OCI-LY7 (cell line): ENCODE measurements at regions not wholly inside any gene's neighbourhood (a gene's known extent, or its start where the extent isn't known, plus 50 kb on each side); places are given as distances from the start of the nearest gene placed in this dataset.

Experiments
- BruUV-seq: library from RNA; stranded (reverse); fragments of 400-500 nt; replicated peaks from 2 replicates; lab custom pipeline; 2021; lab: Mats Ljungman, UMichigan
- CTCF ChIA-PET: fragments of 300-600 bp; sonication (Branson Sonifier 250); formaldehyde crosslinking; loops from one replicate; lab custom pipeline; 2022; ENCODE audit warnings: antibody characterized with exemption; ENCODE audit not compliant: unreplicated experiment; lab: Charles Lee
- POLR2A ChIA-PET: fragments of 300-600 bp; sonication (Branson Sonifier 250); formaldehyde crosslinking; loops from one replicate; lab custom pipeline; 2022; ENCODE audit warnings: antibody characterized with exemption; lab: Charles Lee
- DNase-seq: peaks from one replicate; pipeline ENCODE4 v3.0.0-alpha.2; 2015; ENCODE audit warnings: low spot score
- H2AFZ ChIP-seq: fragments of 200-600 bp; sonication (generic), shearing (Covaris generic); 2 replicates; pipeline ENCODE4 v1.6.1; 2014; ENCODE audit warnings: mild to moderate bottlenecking, antibody characterized with exemption, low read length, moderate library complexity
- H3K27ac ChIP-seq: fragments of 200-600 bp; sonication (generic); 2 replicates; pipeline ENCODE4 v1.5.1; 2014; ENCODE audit warnings: mixed run types, low read depth, mild to moderate bottlenecking, moderate library complexity, low read length, inconsistent platforms; ENCODE audit not compliant: poor library complexity, severe bottlenecking
- H3K36me3 ChIP-seq: fragments of 200-600 bp; sonication (generic); 2 replicates; pipeline ENCODE4 v1.6.1; 2014; ENCODE audit warnings: mild to moderate bottlenecking, antibody characterized with exemption, low read length, moderate library complexity, mixed read lengths; ENCODE audit not compliant: insufficient read depth
- H3K4me1 ChIP-seq: fragments of 200-600 bp; sonication (generic); 2 replicates; pipeline ENCODE4 v1.5.1; 2014; ENCODE audit warnings: mild to moderate bottlenecking, low read length; ENCODE audit not compliant: insufficient read depth, poor library complexity, severe bottlenecking
- H3K4me2 ChIP-seq: fragments of 200-600 bp; sonication (generic); 2 replicates; pipeline ENCODE4 v1.6.1; 2014; ENCODE audit warnings: mild to moderate bottlenecking, low read length
- H3K4me3 ChIP-seq: fragments of 200-600 bp; sonication (generic); 2 replicates; pipeline ENCODE4 v1.5.1; 2014; ENCODE audit warnings: mild to moderate bottlenecking, low read depth, low read length; ENCODE audit not compliant: poor library complexity, severe bottlenecking
- H3K79me2 ChIP-seq: fragments of 200-600 bp; sonication (generic); 2 replicates; pipeline ENCODE4 v1.6.1; 2016; ENCODE audit warnings: low read depth, mild to moderate bottlenecking, low read length, moderate library complexity, mixed read lengths; ENCODE audit not compliant: insufficient read depth
- H3K9me2 ChIP-seq: fragments of 200-600 bp; sonication (generic); 2 replicates; pipeline ENCODE4 v1.6.1; 2016; ENCODE audit warnings: mild to moderate bottlenecking, low read length, mixed read lengths; ENCODE audit not compliant: insufficient read depth
- H3K9me3 ChIP-seq: fragments of 200-600 bp; sonication (generic); 2 replicates; pipeline ENCODE4 v1.6.1; 2014; ENCODE audit warnings: mild to moderate bottlenecking, mixed run types, low read length, mixed read lengths
- H4K20me1 ChIP-seq: fragments of 200-600 bp; sonication (generic); 2 replicates; pipeline ENCODE4 v1.6.1; 2014; ENCODE audit warnings: mild to moderate bottlenecking, antibody characterized with exemption, low read length, moderate library complexity, mixed read lengths; ENCODE audit not compliant: insufficient read depth
- EZH2phosphoT487 ChIP-seq: fragments of 200-600 bp; sonication (generic); IDR thresholded peaks from 2 replicates; pipeline ENCODE4 v1.6.1; 2018; ENCODE audit warnings: low read depth, borderline replicate concordance, mild to moderate bottlenecking, mixed run types, antibody characterized with exemption, low read length, moderate library complexity, mixed read lengths
- intact Hi-C: fragments of 100-400 bp; cut with micrococcal nuclease; formaldehyde crosslinking; loops from one replicate; pipeline ENCODE4 v1.10.0; 2022; ENCODE audit not compliant: unreplicated experiment
- TF ChIP-seq, protein P1 (sequence below): fragments of 200-600 bp; sonication (generic); conservative IDR thresholded peaks from 2 replicates; pipeline ENCODE4 v1.5.1; 2014; ENCODE audit warnings: mild to moderate bottlenecking, antibody characterized with exemption, low read length, moderate library complexity, mixed read lengths

DNA sequence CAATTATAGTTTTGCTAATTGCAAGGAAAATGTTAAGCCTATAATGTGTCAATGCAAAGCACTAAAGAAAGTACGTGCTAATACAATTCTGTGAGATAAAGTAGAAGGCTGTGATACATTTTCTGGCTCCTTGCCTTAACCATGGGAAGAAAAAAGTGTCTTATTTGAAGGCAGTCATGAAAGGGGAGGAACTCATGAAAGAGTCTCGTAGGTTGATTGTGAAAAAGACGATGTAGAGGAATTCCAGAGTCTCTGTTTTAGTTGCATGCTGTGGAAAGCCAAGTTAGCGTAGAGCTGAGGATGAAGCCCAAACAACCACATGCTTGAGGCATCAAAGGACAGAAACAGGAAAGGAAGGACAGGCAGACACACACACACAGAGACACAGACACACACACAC, 214.1 kb downstream of the MEIS1 start:
- TF ChIP-seq EZH2phosphoT487, result no peak
- TF ChIP-seq, protein P1, sequence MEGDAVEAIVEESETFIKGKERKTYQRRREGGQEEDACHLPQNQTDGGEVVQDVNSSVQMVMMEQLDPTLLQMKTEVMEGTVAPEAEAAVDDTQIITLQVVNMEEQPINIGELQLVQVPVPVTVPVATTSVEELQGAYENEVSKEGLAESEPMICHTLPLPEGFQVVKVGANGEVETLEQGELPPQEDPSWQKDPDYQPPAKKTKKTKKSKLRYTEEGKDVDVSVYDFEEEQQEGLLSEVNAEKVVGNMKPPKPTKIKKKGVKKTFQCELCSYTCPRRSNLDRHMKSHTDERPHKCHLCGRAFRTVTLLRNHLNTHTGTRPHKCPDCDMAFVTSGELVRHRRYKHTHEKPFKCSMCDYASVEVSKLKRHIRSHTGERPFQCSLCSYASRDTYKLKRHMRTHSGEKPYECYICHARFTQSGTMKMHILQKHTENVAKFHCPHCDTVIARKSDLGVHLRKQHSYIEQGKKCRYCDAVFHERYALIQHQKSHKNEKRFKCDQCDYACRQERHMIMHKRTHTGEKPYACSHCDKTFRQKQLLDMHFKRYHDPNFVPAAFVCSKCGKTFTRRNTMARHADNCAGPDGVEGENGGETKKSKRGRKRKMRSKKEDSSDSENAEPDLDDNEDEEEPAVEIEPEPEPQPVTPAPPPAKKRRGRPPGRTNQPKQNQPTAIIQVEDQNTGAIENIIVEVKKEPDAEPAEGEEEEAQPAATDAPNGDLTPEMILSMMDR, result no peak
- H3K9me2 ChIP-seq, result no peaks in the 10 kb centered on the region
- intact Hi-C loops, result no loop called here
- POLR2A ChIA-PET, result interaction anchor here (0.6 kb wide), 1 partner anchor 32 kb away, joined by 4 read pairs; no protein-coding TSS in a partner anchor
- H3K27ac ChIP-seq, result no peak overlapping the region
- H3K36me3 ChIP-seq, result no peaks in the 10 kb centered on the region
- no peak overlapping the region for H3K4me2 ChIP-seq
- no peak overlapping the region for H2AFZ ChIP-seq
- no TSS peak for BruUV-seq
- no peak for DNase-seq
- H3K4me3 ChIP-seq, result no peak overlapping the region
- H3K9me3 ChIP-seq, result no peaks in the 10 kb centered on the region
- H3K79me2 ChIP-seq, result no peaks in the 10 kb centered on the region
- CTCF ChIA-PET, result no interaction called here
- no peaks in the 10 kb centered on the region for H3K4me1 ChIP-seq
- no peaks in the 10 kb centered on the region for H4K20me1 ChIP-seq

DNA sequence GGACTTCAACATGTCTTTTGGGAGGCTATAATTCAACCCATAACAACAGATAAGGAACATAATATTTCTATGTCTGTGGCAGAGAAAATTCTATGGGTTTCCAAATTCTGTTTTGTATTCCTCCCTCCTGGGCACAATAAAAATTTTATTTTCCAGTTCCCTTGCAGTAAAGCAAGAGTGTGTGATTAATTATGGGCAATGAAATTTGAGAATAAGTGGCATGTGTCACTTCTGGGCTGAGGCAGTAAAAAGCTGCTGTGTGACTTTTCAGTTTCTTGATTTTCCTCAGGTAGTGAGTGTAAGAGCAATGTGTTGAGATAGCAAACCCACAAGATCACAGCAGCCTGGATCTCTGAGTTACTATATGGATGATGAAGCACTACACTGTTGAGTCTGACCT, 216.4 kb downstream of the MEIS1 start:
- no peaks in the 10 kb centered on the region for H4K20me1 ChIP-seq
- TF ChIP-seq, protein P1, result no peak
- no peak for TF ChIP-seq EZH2phosphoT487
- no peak overlapping the region for H3K4me2 ChIP-seq
- H2AFZ ChIP-seq, result no peak overlapping the region
- no TSS peak for BruUV-seq
- no peaks in the 10 kb centered on the region for H3K4me1 ChIP-seq
- no peaks in the 10 kb centered on the region for H3K79me2 ChIP-seq
- intact Hi-C loops, result no loop called here
- ChIA-PET POLR2A (no interaction called here), CTCF (no interaction called here)
- H3K9me2 ChIP-seq, result no peaks in the 10 kb centered on the region
- H3K27ac ChIP-seq, result no peak overlapping the region
- no peak overlapping the region for H3K4me3 ChIP-seq
- DNase-seq, result no peak
- no peaks in the 10 kb centered on the region for H3K36me3 ChIP-seq
- no peaks in the 10 kb centered on the region for H3K9me3 ChIP-seq

DNA sequence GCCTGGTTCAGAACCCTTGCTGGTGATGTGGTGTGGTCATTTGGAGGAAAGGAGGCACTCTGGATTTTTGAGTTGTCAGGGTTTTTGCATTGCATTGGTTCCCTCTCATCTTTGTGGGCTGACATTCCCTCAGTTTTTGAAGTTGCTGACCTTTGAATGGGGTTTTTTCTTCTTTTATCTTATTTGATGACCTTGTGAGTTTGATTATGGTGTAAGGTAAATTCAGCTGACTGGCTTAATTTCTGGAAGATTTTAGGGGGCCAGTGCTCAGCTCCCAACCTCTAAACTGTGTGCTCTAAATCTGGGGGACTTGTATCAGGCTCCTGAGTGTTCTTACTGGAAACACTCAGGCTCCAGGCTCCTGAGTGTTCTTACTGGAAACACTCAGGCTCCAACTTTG, 225.9 kb downstream of the MEIS1 start:
- POLR2A ChIA-PET, result no interaction called here
- H3K36me3 ChIP-seq, result no peaks in the 10 kb centered on the region
- no peak overlapping the region for H3K4me3 ChIP-seq
- H3K4me2 ChIP-seq, result no peak overlapping the region
- no TSS peak for BruUV-seq
- no peaks in the 10 kb centered on the region for H4K20me1 ChIP-seq
- H3K27ac ChIP-seq, result no peak overlapping the region
- TF ChIP-seq EZH2phosphoT487, result no peak
- TF ChIP-seq, protein P1, result no peak
- H3K79me2 ChIP-seq, result no peaks in the 10 kb centered on the region
- no peak for DNase-seq
- H2AFZ ChIP-seq, result no peak overlapping the region
- CTCF ChIA-PET, result no interaction called here
- H3K9me2 ChIP-seq, result no peaks in the 10 kb centered on the region
- intact Hi-C loops, result no loop called here
- H3K4me1 ChIP-seq, result no peaks in the 10 kb centered on the region
- no peaks in the 10 kb centered on the region for H3K9me3 ChIP-seq
